Gastroesophageal sphincter (tissue), 4 donors: ENCODE measurements at regions not wholly inside any gene's neighbourhood (a gene's known extent, or its start where the extent isn't known, plus 50 kb on each side); places are given as distances from the start of the nearest gene placed in this dataset.
A peak's percentile ranks its signal among the peaks of the same experiment; 100 is the strongest.

Experiments
- ATAC-seq: fragments of 150-250 bp; one replicate; pipeline ENCODE4 v1.9.1; 2016; ENCODE audit warnings: mild to moderate bottlenecking, moderate library complexity
- H3K27ac ChIP-seq, 4 donors: fragments of 200-600 bp; sonication (generic) in 3 of 4; 1 replicate in 3 of 4; 2 replicates in 1 of 4; pipeline ENCODE4 v1.5.1; 2016 to 2019
- H3K27me3 ChIP-seq: fragments of 200-600 bp; sonication (generic); one replicate; pipeline ENCODE4 v1.5.1; 2019
- H3K36me3 ChIP-seq, 2 donors: fragments of 200-600 bp; sonication (generic); one replicate each; pipeline ENCODE4 v1.5.1; 2019; ENCODE audit warnings: control low read depth in 1 of 2
- H3K4me1 ChIP-seq, 3 donors: fragments of 200-600 bp; sonication (generic); 1 replicate in 2 of 3; 2 replicates in 1 of 3; pipeline ENCODE4 v1.5.1; 2016 to 2019; ENCODE audit warnings: control low read depth in 2 of 3
- H3K4me3 ChIP-seq, 2 donors: fragments of 200-600 bp; sonication (generic); one replicate each; pipeline ENCODE4 v1.5.1; 2019; ENCODE audit warnings: mild to moderate bottlenecking in 1 of 2, moderate library complexity in 1 of 2
- H3K9me3 ChIP-seq, 3 donors: fragments of 200-600 bp; sonication (generic); one replicate each; pipeline ENCODE4 v1.5.1; 2017 to 2019; ENCODE audit warnings: control low read depth in 2 of 3
- EP300 ChIP-seq: sonication (generic); formaldehyde crosslinking; IDR thresholded peaks from one replicate; pipeline ENCODE4 v1.6.1; 2017; ENCODE audit warnings: antibody characterized with exemption, mild to moderate bottlenecking
- POLR2A ChIP-seq, 2 donors: fragments of 450-650 bp; IDR thresholded peaks; one replicate each; pipeline ENCODE4 v1.6.1; 2017; ENCODE audit warnings: antibody characterized with exemption in 2 of 2, mild to moderate bottlenecking in 2 of 2, moderate library complexity in 1 of 2
- POLR2AphosphoS5 ChIP-seq: sonication (generic); formaldehyde crosslinking; IDR thresholded peaks from one replicate; pipeline ENCODE4 v1.6.1; 2017; ENCODE audit warnings: antibody characterized with exemption
- WGBS, 2 donors: methylation state at CpG; one replicate each; pipeline ENCODE4 v1.1.5; 2018; ENCODE audit warnings: low coverage in 1 of 2; 5-methylcytosine and 5-hydroxymethylcytosine counted together
- TF ChIP-seq, protein P1 (sequence below), 4 experiments: fragments of 200-600 bp in 2 of 4; fragments of 450-650 bp in 2 of 4; sonication (generic) in 1 of 4; IDR thresholded peaks; one replicate each; pipeline ENCODE4 v1.5.1; 2017 to 2019; ENCODE audit warnings: antibody characterized with exemption in 4 of 4, mild to moderate bottlenecking in 2 of 4, moderate library complexity in 2 of 4

DNA sequence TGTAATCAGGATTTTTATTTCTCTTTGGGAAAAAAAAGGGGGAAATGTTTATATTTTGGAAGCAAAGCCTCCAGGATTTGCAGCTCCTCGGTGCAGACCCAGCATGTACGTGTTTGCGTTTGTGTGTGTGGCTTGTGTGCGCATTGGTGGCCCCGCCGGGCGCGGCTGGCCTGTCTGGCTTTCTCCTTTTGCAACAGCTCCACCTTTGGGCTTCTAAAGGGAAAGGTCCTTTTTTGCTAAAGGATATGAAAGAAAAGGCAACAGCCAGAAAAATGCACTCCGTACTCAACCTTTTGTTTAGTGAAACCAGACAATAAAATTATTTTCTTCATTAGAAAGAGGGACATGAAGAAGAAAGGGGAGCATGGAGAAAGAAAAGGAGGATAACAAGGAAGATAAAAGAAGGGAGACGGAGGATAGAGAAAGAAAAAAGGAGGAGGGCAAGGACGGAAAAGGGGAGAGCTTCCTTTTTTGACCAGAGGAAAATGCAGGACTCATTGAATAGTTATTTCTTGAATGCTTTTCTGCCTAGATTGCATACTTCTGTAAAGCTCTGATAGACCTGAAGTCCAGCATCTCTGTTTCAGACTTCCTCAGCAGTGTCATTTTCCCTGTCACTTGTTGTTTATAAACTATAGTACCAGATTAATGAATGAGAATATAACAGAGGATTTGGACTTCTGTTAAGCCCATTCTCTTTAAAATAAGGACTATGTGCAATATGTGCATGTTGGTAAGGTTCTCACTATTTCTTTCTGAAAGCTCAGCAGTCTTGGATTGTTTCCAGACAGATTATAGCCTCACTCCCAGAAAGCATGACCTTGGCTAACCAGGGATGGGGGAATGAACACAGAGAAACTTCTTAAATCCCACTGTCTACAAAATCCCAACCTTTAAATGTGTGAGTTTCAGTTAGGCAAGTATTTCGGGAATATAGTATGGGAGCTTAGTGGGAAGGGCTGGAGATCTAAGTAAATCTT, 563.1 kb upstream of the PIK3C3 start:
- 6 to 14% methylated on average over 5 to 12 of the region's 12 CpGs for WGBS, 2 donors
- no peak overlapping the region for H3K27ac ChIP-seq
- no peaks in the 10 kb centered on the region for H3K9me3 ChIP-seq
- no peaks in the 10 kb centered on the region for H3K27me3 ChIP-seq
- TF ChIP-seq EP300 (no peak), POLR2A (IDR thresholded peaks at IDR 0.05) (no peak), POLR2AphosphoS5 (no peak)
- TF ChIP-seq, protein P1, sequence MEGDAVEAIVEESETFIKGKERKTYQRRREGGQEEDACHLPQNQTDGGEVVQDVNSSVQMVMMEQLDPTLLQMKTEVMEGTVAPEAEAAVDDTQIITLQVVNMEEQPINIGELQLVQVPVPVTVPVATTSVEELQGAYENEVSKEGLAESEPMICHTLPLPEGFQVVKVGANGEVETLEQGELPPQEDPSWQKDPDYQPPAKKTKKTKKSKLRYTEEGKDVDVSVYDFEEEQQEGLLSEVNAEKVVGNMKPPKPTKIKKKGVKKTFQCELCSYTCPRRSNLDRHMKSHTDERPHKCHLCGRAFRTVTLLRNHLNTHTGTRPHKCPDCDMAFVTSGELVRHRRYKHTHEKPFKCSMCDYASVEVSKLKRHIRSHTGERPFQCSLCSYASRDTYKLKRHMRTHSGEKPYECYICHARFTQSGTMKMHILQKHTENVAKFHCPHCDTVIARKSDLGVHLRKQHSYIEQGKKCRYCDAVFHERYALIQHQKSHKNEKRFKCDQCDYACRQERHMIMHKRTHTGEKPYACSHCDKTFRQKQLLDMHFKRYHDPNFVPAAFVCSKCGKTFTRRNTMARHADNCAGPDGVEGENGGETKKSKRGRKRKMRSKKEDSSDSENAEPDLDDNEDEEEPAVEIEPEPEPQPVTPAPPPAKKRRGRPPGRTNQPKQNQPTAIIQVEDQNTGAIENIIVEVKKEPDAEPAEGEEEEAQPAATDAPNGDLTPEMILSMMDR (IDR thresholded peaks at IDR 0.05), result peak in 3 of 4 experiments; percentile 32 to 56 (median 43)
- no peaks in the 10 kb centered on the region for H3K36me3 ChIP-seq
- H3K4me1 ChIP-seq, result no peaks in the 10 kb centered on the region
- ATAC-seq, result no peak
- peak overlapping the region in 1 of 2 donors; percentile 14 for H3K4me3 ChIP-seq

DNA sequence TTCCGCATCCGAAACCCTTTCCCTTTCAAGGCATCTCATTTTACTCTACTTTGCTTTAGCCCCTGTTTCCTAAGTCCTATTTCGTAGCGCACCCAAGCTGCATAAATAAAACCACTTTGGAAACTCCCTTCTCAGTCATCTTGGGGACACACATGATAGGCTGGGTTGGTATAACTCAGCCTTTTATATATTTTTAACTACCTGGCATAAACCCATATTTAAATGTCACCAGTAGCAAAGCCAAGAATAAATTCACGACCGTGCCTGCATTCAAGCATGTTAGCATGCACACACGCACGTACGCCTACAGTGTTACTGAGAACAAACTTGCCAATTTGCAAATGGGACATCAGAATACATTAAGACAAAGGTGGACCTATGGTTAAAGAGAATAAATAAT, 564.7 kb upstream of the PIK3C3 start:
- 72 to 75% methylated on average over 9 of the region's 9 CpGs for WGBS, 2 donors
- no peak for ATAC-seq
- no peak for TF ChIP-seq POLR2A (IDR thresholded peaks at IDR 0.05)
- no peak for TF ChIP-seq POLR2AphosphoS5
- TF ChIP-seq EP300, result no peak
- TF ChIP-seq, protein P1 (IDR thresholded peaks at IDR 0.05), result no peak
- H3K4me3 ChIP-seq, result no peak overlapping the region
- no peaks in the 10 kb centered on the region for H3K36me3 ChIP-seq
- no peak overlapping the region for H3K27ac ChIP-seq
- H3K9me3 ChIP-seq, result no peaks in the 10 kb centered on the region
- H3K4me1 ChIP-seq, result no peaks in the 10 kb centered on the region
- H3K27me3 ChIP-seq, result no peaks in the 10 kb centered on the region

DNA sequence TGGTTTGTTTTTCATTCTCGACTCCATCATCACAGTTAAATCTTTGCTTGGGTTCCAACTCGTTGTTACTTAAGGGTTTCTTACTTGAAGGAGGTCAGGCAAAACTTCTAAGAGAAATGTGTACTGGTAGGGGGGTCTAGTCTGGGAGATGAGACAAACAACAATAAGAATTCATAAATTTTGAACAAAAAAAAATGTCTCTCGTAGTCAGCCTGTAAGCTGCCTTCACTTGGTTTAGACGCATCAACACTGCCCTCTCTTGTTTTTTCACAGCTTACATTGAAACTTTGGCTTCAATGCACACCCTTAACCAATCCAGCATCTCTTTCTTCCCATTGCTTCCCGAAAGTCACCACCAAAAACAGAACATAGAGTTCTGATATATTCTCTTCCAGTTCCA, 576.4 kb upstream of the PIK3C3 start:
- Histone ChIP-seq H3K36me3 (no peaks in the 10 kb centered on the region), H3K27ac (no peak overlapping the region), H3K27me3 (no peaks in the 10 kb centered on the region), H3K4me1 (no peaks in the 10 kb centered on the region), H3K4me3 (no peak overlapping the region), H3K9me3 (no peaks in the 10 kb centered on the region)
- 29 to 32% methylated on average over 5 of the region's 5 CpGs for WGBS, 2 donors
- no peak for TF ChIP-seq POLR2A (IDR thresholded peaks at IDR 0.05)
- TF ChIP-seq, protein P1 (IDR thresholded peaks at IDR 0.05), result no peak
- TF ChIP-seq POLR2AphosphoS5, result no peak
- TF ChIP-seq EP300, result no peak
- ATAC-seq, result no peak

DNA sequence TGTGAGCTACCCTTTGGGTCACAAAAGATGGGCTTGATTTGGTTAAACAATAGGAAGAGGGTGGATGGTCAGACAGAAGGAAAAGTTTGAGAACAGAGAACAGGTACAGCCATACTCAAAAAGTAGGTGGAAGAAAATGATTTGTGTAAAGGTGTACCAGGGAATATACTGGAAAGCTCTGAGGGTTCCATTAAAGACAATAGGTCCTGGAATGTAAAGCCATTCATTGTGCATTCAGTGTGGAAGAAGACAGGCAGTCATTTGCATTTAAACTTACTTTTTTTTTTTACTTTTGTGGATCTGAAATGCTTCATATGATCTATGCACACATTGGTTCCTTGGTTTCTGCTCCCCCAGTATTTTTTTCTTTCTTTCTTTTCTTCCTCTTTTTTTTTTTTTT, 581.4 kb upstream of the PIK3C3 start:
- ATAC-seq, result no peak
- no peak for TF ChIP-seq POLR2A (IDR thresholded peaks at IDR 0.05)
- TF ChIP-seq, protein P1 (IDR thresholded peaks at IDR 0.05), result no peak
- TF ChIP-seq EP300, result no peak
- no peak for TF ChIP-seq POLR2AphosphoS5

More for the DNA sequence above, 581.4 kb upstream of the PIK3C3 start:
- Histone ChIP-seq H3K27ac (no peak overlapping the region), H3K27me3 (no peaks in the 10 kb centered on the region), H3K4me3 (no peak overlapping the region), H3K4me1 (no peaks in the 10 kb centered on the region), H3K36me3 (no peaks in the 10 kb centered on the region), H3K9me3 (no peaks in the 10 kb centered on the region)
